B cell (primary cell): ENCODE measurements at regions not wholly inside any gene's neighbourhood (a gene's known extent, or its start where the extent isn't known, plus 50 kb on each side); places are given as distances from the start of the nearest gene placed in this dataset.

Experiments
- ATAC-seq: fragments of 200-7000 bp; cut with Tn5 transposase; one replicate; pipeline ENCODE4 v1.10.0; 2021; ENCODE audit warnings: low read depth, mild to moderate bottlenecking, moderate number of reproducible peaks, moderate library complexity
- CTCF ChIA-PET: fragments of 350-600 bp; sonication (Branson Sonifier 250); formaldehyde crosslinking; loops from one replicate; lab custom pipeline; 2021; ENCODE audit warnings: antibody characterized with exemption, inconsistent platforms; lab: Charles Lee
- POLR2A ChIA-PET: fragments of 350-600 bp; sonication (Branson Sonifier 250); formaldehyde crosslinking; loops from one replicate; lab custom pipeline; 2021; ENCODE audit warnings: antibody characterized with exemption; lab: Charles Lee
- DNase-seq: peaks from one replicate; pipeline ENCODE4 v3.0.0; 2013
- H2AFZ ChIP-seq: 2 replicates; pipeline ENCODE4 v1.6.1; 2012; ENCODE audit warnings: mild to moderate bottlenecking, low read depth, low read length; ENCODE audit not compliant: insufficient read depth, poor library complexity, severe bottlenecking
- H3K27ac ChIP-seq, 2 donors: 1 replicate in 1 of 2; 2 replicates in 1 of 2; pipeline ENCODE4 v1.5.1; 2012 to 2013; ENCODE audit warnings: low read length in 2 of 2, mild to moderate bottlenecking in 2 of 2, moderate library complexity in 1 of 2
- H3K27me3 ChIP-seq, 4 experiments: fragments of 200-600 bp in 1 of 4; sonication (generic) in 1 of 4; replicated peaks in 1 of 4; 1 replicate in 2 of 4; 2 replicates in 2 of 4; pipeline versions ENCODE4 v1.6.1 to v1.7.0; 2013 to 2016; ENCODE audit warnings: low read length in 3 of 4, mild to moderate bottlenecking in 2 of 4, mixed read lengths in 1 of 4, moderate library complexity in 1 of 4; ENCODE audit not compliant: insufficient read depth in 4 of 4, control insufficient read depth in 3 of 4; ENCODE audit errors: control extremely low read depth in 1 of 4
- H3K36me3 ChIP-seq, 2 experiments: replicated peaks in 1 of 2; 1 replicate in 1 of 2; 2 replicates in 1 of 2; pipeline versions ENCODE4 v1.6.1 to v1.7.1; 2013; ENCODE audit warnings: low read length in 1 of 2; ENCODE audit not compliant: insufficient read depth in 2 of 2, control insufficient read depth in 1 of 2; ENCODE audit errors: control extremely low read depth in 1 of 2, extremely low read depth in 1 of 2
- H3K4me1 ChIP-seq, 2 donors: fragments of 200-600 bp in 1 of 2; sonication (generic) in 1 of 2; 1 replicate in 1 of 2; 2 replicates in 1 of 2; pipeline versions ENCODE4 v1.5.1 to v1.6.1; 2013 to 2017; ENCODE audit warnings: low read length in 2 of 2; ENCODE audit not compliant: control insufficient read depth in 2 of 2, insufficient read depth in 2 of 2
- H3K4me2 ChIP-seq: replicated peaks from 2 replicates; pipeline ENCODE3; 2012; ENCODE audit warnings: mild to moderate bottlenecking, low read depth, low read length; ENCODE audit not compliant: poor library complexity, severe bottlenecking
- H3K4me3 ChIP-seq, 5 experiments: fragments of 200-600 bp in 1 of 5; sonication (generic) in 1 of 5; 1 replicate in 3 of 5; 2 replicates in 2 of 5; pipeline versions ENCODE4 v1.5.1 to v1.7.0; 2011 to 2016; ENCODE audit warnings: low read length in 4 of 5, mild to moderate bottlenecking in 4 of 5, low read depth in 2 of 5, control low read depth in 1 of 5, moderate library complexity in 1 of 5; ENCODE audit not compliant: insufficient read depth in 1 of 5; ENCODE audit errors: control extremely low read depth in 1 of 5, extremely low read depth in 1 of 5
- H3K79me2 ChIP-seq: fragments of 200-600 bp; sonication (generic); one replicate; pipeline ENCODE4 v1.6.0; 2016; ENCODE audit warnings: low read length; ENCODE audit not compliant: control insufficient read depth, insufficient read depth
- H3K9ac ChIP-seq: fragments of 200-600 bp; sonication (generic); 2 replicates; pipeline ENCODE4 v1.6.1; 2017; ENCODE audit warnings: mild to moderate bottlenecking, low read length, moderate library complexity
- H3K9me3 ChIP-seq, 3 donors: one replicate each; pipeline versions ENCODE4 v1.6.1 to v1.7.1; 2013; ENCODE audit warnings: low read length in 2 of 3; ENCODE audit not compliant: control insufficient read depth in 2 of 3, insufficient read depth in 1 of 3; ENCODE audit errors: control extremely low read depth in 1 of 3
- H4K20me1 ChIP-seq: 2 replicates; pipeline ENCODE4 v1.6.0; 2012; ENCODE audit warnings: mild to moderate bottlenecking, low read length; ENCODE audit not compliant: insufficient read depth, control insufficient read depth, poor library complexity, severe bottlenecking
- H3K27ac Mint-ChIP-seq: one replicate; pipeline ENCODE4 v1.8.0; 2021; ENCODE audit warnings: mixed read lengths
- H3K27me3 Mint-ChIP-seq: one replicate; pipeline ENCODE4 v1.8.0; 2021; ENCODE audit warnings: mixed read lengths
- H3K4me1 Mint-ChIP-seq: one replicate; pipeline ENCODE4 v1.8.0; 2021; ENCODE audit warnings: mixed read lengths
- H3K4me3 Mint-ChIP-seq: one replicate; pipeline ENCODE4 v1.8.0; 2021; ENCODE audit warnings: mixed read lengths
- H3K9me3 Mint-ChIP-seq: one replicate; pipeline ENCODE4 v1.8.0; 2022; ENCODE audit warnings: mixed read lengths; ENCODE audit not compliant: insufficient read depth
- EZH2 ChIP-seq: IDR thresholded peaks from 2 replicates; pipeline ENCODE4 v1.6.1; 2012; ENCODE audit warnings: borderline replicate concordance, low read depth, mild to moderate bottlenecking, moderate library complexity, low read length; ENCODE audit not compliant: insufficient read depth, poor library complexity, severe bottlenecking
- WGBS: methylation state at CpG from one replicate; pipeline ENCODE4 v1.1.5; 2013; ENCODE audit warnings: missing lambda C conversion rate; ENCODE audit not compliant: insufficient coverage; 5-methylcytosine and 5-hydroxymethylcytosine counted together
- intact Hi-C: fragments of 100-400 bp; cut with micrococcal nuclease; formaldehyde crosslinking; loops from one replicate; pipeline ENCODE4 v1.10.0; 2022
- TF ChIP-seq, protein P1 (sequence below): fragments of 200-600 bp; IDR thresholded peaks from one replicate; pipeline ENCODE4 v1.8.0; 2022; ENCODE audit warnings: antibody characterized with exemption, mild to moderate bottlenecking

DNA sequence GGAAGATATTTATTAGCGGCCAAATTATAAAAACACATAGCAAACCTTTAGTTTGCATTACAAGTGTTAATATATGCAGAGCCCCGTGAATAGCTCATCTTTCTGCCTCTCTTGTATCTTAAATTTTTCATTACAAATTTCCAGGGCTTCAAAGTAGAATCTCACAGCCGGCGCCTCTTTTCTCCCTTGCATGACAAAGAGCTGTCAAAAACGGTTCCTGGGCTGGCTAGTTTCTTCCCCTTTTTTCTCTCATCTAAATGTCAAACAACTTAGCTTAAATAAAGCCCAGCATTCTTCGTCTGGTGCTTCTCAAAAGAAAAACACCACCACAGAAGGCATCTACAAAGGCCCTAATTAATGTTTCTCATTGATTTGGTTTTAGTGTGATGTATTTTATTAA lies 253.0 kb downstream of the INSC start:
- H3K36me3 ChIP-seq: no peaks in the 10 kb centered on the region
- no peak overlapping the region for H3K27ac ChIP-seq
- Mint-ChIP-seq H3K4me3 (no peak overlapping the region), H3K27ac (no peak overlapping the region), H3K4me1 (no peaks in the 10 kb centered on the region), H3K9me3 (no peaks in the 10 kb centered on the region), H3K27me3 (peaks cover 9% of the 10 kb centered on the region)
- no peak overlapping the region for H2AFZ ChIP-seq
- H3K9ac ChIP-seq: no peak overlapping the region
- ATAC-seq (no peak), DNase-seq (no peak)
- H3K4me3 ChIP-seq: no peak overlapping the region
- no peak for TF ChIP-seq EZH2
- TF ChIP-seq, protein P1, sequence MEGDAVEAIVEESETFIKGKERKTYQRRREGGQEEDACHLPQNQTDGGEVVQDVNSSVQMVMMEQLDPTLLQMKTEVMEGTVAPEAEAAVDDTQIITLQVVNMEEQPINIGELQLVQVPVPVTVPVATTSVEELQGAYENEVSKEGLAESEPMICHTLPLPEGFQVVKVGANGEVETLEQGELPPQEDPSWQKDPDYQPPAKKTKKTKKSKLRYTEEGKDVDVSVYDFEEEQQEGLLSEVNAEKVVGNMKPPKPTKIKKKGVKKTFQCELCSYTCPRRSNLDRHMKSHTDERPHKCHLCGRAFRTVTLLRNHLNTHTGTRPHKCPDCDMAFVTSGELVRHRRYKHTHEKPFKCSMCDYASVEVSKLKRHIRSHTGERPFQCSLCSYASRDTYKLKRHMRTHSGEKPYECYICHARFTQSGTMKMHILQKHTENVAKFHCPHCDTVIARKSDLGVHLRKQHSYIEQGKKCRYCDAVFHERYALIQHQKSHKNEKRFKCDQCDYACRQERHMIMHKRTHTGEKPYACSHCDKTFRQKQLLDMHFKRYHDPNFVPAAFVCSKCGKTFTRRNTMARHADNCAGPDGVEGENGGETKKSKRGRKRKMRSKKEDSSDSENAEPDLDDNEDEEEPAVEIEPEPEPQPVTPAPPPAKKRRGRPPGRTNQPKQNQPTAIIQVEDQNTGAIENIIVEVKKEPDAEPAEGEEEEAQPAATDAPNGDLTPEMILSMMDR: no peak
- no peak overlapping the region for H3K4me2 ChIP-seq
- no peaks in the 10 kb centered on the region for H3K27me3 ChIP-seq
- H3K9me3 ChIP-seq: no peaks in the 10 kb centered on the region
- no peaks in the 10 kb centered on the region for H3K79me2 ChIP-seq
- no peaks in the 10 kb centered on the region for H3K4me1 ChIP-seq
- 11% methylated on average over 3 of the region's 6 CpGs for WGBS
- H4K20me1 ChIP-seq: no peaks in the 10 kb centered on the region
- ChIA-PET CTCF (no interaction called here), POLR2A (no interaction called here)
- intact Hi-C loops: no loop called here

DNA sequence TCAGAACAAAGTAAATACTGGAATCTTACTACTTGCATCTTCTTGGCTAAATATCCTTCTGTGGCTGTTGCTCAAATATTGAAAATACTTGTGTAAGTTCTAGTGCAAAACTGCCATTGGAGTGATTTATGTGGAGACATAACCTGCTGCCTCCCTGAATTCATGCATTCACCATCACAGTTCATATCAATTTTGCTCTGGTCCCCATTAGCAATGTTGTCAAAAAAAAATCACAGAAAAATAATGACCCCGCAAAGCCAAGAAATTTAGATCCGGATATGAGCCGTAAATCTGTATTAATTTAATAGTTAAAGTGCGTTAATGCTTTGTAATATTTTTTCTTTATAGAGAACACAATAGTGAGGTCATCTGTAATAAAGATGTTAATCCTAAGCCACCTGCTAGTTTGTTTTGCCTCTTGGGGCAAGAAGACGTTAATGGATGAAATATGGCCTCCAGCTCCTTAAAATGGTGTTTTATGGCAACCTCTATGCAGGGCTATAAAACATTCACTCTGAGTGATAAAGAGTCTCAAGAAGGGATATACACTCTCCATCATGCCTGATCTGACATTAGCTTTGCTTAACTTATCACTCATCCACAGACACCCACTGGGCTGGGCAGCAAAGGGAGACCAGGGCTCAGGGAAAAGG lies 255.9 kb downstream of the INSC start:
- H3K27ac ChIP-seq: no peak overlapping the region
- intact Hi-C loops: no loop called here

More for the DNA sequence above, 255.9 kb downstream of the INSC start:
- Histone ChIP-seq H3K4me2 (no peak overlapping the region), H3K4me1 (no peaks in the 10 kb centered on the region), H3K9me3 (no peaks in the 10 kb centered on the region), H2AFZ (no peak overlapping the region), H4K20me1 (no peaks in the 10 kb centered on the region), H3K4me3 (no peak overlapping the region), H3K9ac (no peak overlapping the region), H3K79me2 (no peaks in the 10 kb centered on the region), H3K36me3 (no peaks in the 10 kb centered on the region), H3K27me3 (no peaks in the 10 kb centered on the region)
- Mint-ChIP-seq H3K9me3 (no peaks in the 10 kb centered on the region), H3K27me3 (peaks cover 9% of the 10 kb centered on the region), H3K4me3 (no peak overlapping the region), H3K27ac (no peak overlapping the region), H3K4me1 (no peaks in the 10 kb centered on the region)
- ATAC-seq (no peak), DNase-seq (no peak)
- POLR2A ChIA-PET: no interaction called here
- no CpG with 5 or more reads among the region's 5 CpGs for WGBS
- TF ChIP-seq EZH2: no peak
- TF ChIP-seq, protein P1: no peak
- CTCF ChIA-PET: no interaction called here
